ENCODE measurements at regions not wholly inside any gene's neighbourhood (a gene's known extent, or its start where the extent isn't known, plus 50 kb on each side); places are given as distances from the start of the nearest gene placed in this dataset.

GRCh38 chr10:124340033-124340760 is 78.5 kb downstream of the OAT start:
- TF ChIP-seq, protein P1, sequence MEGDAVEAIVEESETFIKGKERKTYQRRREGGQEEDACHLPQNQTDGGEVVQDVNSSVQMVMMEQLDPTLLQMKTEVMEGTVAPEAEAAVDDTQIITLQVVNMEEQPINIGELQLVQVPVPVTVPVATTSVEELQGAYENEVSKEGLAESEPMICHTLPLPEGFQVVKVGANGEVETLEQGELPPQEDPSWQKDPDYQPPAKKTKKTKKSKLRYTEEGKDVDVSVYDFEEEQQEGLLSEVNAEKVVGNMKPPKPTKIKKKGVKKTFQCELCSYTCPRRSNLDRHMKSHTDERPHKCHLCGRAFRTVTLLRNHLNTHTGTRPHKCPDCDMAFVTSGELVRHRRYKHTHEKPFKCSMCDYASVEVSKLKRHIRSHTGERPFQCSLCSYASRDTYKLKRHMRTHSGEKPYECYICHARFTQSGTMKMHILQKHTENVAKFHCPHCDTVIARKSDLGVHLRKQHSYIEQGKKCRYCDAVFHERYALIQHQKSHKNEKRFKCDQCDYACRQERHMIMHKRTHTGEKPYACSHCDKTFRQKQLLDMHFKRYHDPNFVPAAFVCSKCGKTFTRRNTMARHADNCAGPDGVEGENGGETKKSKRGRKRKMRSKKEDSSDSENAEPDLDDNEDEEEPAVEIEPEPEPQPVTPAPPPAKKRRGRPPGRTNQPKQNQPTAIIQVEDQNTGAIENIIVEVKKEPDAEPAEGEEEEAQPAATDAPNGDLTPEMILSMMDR (conservative IDR thresholded peaks at IDR 0.05 in 1 of 2, IDR thresholded peaks at IDR 0.05 in 1 of 2; ENCODE audit: low read depth in 1 of 2, low read length in 2 of 2): no peak
- TF ChIP-seq EZH2 (IDR thresholded peaks at IDR 0.05; ENCODE audit: low read length, missing control alignments): no peak

All from fibroblast of lung (primary cell).